HEK293T (cell line): ENCODE measurements at regions not wholly inside any gene's neighbourhood (a gene's known extent, or its start where the extent isn't known, plus 50 kb on each side); places are given as distances from the start of the nearest gene placed in this dataset.

Experiments used
- CTCF ChIA-PET: fragments of 350-600 bp; formaldehyde crosslinking; extraction: SDS; loops from one replicate; lab custom pipeline; 2021; ENCODE audit warnings: antibody characterized with exemption, inconsistent platforms; lab: Yijun Ruan, JAX
- POLR2A ChIA-PET: fragments of 350-600 bp; formaldehyde crosslinking; extraction: SDS; loops from one replicate; lab custom pipeline; 2020; ENCODE audit warnings: antibody characterized with exemption, inconsistent platforms; lab: Yijun Ruan, JAX
- DNase-seq: peaks from one replicate; pipeline ENCODE4 v3.0.0; 2012; ENCODE audit warnings: mixed read lengths; ENCODE audit errors: extremely low spot score
- ARNT ChIP-seq: fragments of 450-650 bp; IDR thresholded peaks from 2 replicates; pipeline ENCODE4 v1.6.1; 2017; ENCODE audit warnings: mild to moderate bottlenecking
- BHLHE40 ChIP-seq: fragments of 450-650 bp; IDR thresholded peaks from 2 replicates; pipeline ENCODE4 v1.6.1; 2016; ENCODE audit warnings: mild to moderate bottlenecking, moderate library complexity, borderline replicate concordance
- CTBP1 ChIP-seq: fragments of 450-650 bp; IDR thresholded peaks from 2 replicates; pipeline ENCODE4 v1.6.1; 2016; ENCODE audit warnings: borderline replicate concordance
- ELF4 ChIP-seq: fragments of 450-650 bp; IDR thresholded peaks from 2 replicates; pipeline ENCODE4 v1.6.1; 2017; ENCODE audit warnings: antibody characterized with exemption
- FOXA1 ChIP-seq: fragments of 450-650 bp; IDR thresholded peaks from 2 replicates; pipeline ENCODE4 v1.6.1; 2016; ENCODE audit warnings: mild to moderate bottlenecking
- FOXK2 ChIP-seq: fragments of 450-650 bp; IDR thresholded peaks from 2 replicates; pipeline ENCODE4 v1.6.1; 2016; ENCODE audit warnings: mild to moderate bottlenecking
- FOXM1 ChIP-seq: fragments of 450-650 bp; IDR thresholded peaks from 2 replicates; pipeline ENCODE4 v1.6.1; 2017; ENCODE audit warnings: mild to moderate bottlenecking, borderline replicate concordance
- HDGF ChIP-seq: fragments of 450-650 bp; IDR thresholded peaks from 2 replicates; pipeline ENCODE4 v1.6.1; 2017; ENCODE audit warnings: antibody characterized with exemption, borderline replicate concordance
- L3MBTL2 ChIP-seq: fragments of 450-650 bp; conservative IDR thresholded peaks from 2 replicates; pipeline ENCODE4 v1.6.1; 2016; ENCODE audit warnings: mild to moderate bottlenecking
- LEF1 ChIP-seq: fragments of 450-650 bp; IDR thresholded peaks from 2 replicates; pipeline ENCODE4 v1.6.1; 2017; ENCODE audit warnings: mild to moderate bottlenecking, borderline replicate concordance
- NFRKB ChIP-seq: fragments of 450-650 bp; IDR thresholded peaks from 2 replicates; pipeline ENCODE4 v1.6.1; 2016; ENCODE audit warnings: mild to moderate bottlenecking, moderate library complexity
- SP1 ChIP-seq: fragments of 450-650 bp; IDR thresholded peaks from 2 replicates; pipeline ENCODE4 v1.6.1; 2017
- SUZ12 ChIP-seq: fragments of 450-650 bp; IDR thresholded peaks from 2 replicates; pipeline ENCODE4 v1.6.1; 2016; ENCODE audit warnings: mild to moderate bottlenecking
- TARDBP ChIP-seq: fragments of 450-650 bp; IDR thresholded peaks from 2 replicates; pipeline ENCODE4 v1.6.1; 2016
- ZNF384 ChIP-seq: fragments of 450-650 bp; IDR thresholded peaks from 2 replicates; pipeline ENCODE4 v1.6.1; 2016
- TF ChIP-seq, protein P1 (sequence below): fragments of 450-650 bp; IDR thresholded peaks from 2 replicates; pipeline ENCODE4 v1.6.1; 2016

DNA sequence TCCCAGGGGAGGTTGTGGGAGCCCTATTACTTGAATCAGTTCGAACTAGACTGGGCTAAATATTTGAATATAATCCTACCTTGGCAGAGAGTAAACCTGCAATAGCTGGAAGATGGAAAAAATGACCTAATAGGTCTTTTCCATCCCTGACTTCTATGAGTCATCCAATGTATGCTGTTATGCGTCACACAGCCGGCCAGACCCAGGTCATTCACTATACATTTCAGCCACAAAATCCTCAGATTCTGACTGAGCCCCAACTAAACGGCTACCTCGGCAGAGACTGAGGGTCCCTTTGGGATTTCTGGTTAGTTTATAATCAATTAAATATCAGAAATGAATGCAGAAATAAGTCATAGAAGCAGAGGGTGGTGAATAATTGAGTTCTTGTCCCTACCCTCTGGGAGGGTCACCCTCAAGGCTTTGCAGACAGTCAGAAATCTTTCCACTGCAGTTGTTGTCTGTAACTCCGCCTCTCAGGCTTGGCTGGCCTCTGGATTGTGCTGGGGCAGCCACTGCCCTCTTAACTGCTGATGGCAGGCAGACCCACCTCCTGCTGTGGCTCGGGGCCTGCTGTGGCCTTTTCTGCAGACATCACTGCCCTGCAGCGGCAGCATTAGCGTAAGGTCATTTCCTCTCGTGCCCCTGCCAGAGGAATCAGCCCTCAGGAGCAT lies 240.5 kb downstream of the TGFB2 start:
- ChIA-PET POLR2A (no interaction called here), CTCF (interaction anchor here (0.9 kb wide), 1 partner anchor 9 kb away, joined by 3 read pairs; no protein-coding TSS in a partner anchor)
- peak; percentile 49 for DNase-seq
- TF ChIP-seq SUZ12 (no peak), FOXM1 (no peak), FOXK2 (no peak), L3MBTL2 (no peak), TARDBP (no peak), LEF1 (no peak), FOXA1 (no peak), CTBP1 (no peak), ARNT (no peak), SP1 (no peak), ZNF384 (no peak), HDGF (no peak), BHLHE40 (no peak), ELF4 (no peak), NFRKB (no peak)
- TF ChIP-seq, protein P1, sequence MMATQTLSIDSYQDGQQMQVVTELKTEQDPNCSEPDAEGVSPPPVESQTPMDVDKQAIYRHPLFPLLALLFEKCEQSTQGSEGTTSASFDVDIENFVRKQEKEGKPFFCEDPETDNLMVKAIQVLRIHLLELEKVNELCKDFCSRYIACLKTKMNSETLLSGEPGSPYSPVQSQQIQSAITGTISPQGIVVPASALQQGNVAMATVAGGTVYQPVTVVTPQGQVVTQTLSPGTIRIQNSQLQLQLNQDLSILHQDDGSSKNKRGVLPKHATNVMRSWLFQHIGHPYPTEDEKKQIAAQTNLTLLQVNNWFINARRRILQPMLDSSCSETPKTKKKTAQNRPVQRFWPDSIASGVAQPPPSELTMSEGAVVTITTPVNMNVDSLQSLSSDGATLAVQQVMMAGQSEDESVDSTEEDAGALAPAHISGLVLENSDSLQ: no peak

DNA sequence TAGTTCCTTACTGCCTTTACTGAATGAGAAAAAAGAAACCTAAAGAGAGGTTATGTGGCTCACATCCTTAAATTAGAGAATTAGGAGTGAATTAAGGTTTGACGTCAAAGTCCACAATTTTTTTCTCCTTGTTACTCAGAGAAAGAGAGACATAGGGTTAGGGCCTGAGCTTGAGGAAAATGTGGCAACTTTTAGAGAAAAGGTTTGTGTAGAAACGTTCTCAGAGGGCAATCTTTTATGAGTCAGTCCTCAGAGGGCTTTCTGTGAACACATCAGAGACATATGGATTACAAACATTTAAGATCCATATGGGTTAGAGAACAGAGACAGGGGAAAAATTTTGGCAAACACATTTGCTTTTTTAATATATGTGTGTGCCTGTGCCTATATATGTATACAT lies 242.8 kb downstream of the TGFB2 start:
- TF ChIP-seq ZNF384 (no peak), NFRKB (no peak), ARNT (no peak), BHLHE40 (no peak), FOXA1 (no peak), TARDBP (no peak), ELF4 (no peak), LEF1 (no peak), SP1 (no peak), CTBP1 (no peak), L3MBTL2 (no peak), FOXM1 (no peak), HDGF (no peak), FOXK2 (no peak)
- TF ChIP-seq, protein P1: no peak
- ChIA-PET POLR2A (interaction anchor here (1.0 kb wide), 1 partner anchor 58 kb away, joined by 3 read pairs; no protein-coding TSS in a partner anchor), CTCF (no interaction called here)
- no peak for DNase-seq

DNA sequence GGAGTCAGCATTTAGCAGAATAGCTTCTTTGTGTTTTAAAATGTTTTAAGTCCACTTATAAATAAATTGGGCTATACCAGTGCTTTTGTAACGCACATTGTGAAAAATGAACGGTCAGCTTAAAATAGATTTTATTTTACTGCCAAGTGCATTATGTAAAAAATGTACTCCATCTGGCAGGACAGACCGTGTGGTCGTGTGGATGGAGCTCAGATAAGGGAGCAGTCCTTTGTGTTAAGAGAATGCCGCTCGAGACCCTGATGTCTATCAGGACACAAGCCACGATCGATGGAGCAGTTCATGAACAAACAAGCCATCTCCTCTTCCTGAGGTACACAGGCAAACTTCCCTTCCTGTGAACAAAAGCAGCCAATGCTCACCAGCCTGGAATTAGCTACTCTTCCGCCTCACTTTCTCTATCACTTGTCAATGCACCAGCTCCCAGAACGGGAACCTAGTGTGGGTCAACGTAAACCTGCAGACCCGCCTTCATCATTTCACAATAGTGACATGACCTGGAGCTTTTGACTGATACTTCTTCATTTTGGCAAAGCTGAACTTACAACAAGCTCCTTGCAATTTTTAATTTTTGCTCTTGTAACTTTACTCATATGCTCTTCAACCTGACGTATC lies 243.5 kb downstream of the TGFB2 start:
- ChIA-PET POLR2A (interaction anchor here (1.0 kb wide), 1 partner anchor 59 kb away, joined by 3 read pairs; no protein-coding TSS in a partner anchor), CTCF (no interaction called here)
- TF ChIP-seq FOXA1: no peak
- no peak for TF ChIP-seq NFRKB
- no peak for DNase-seq

DNA sequence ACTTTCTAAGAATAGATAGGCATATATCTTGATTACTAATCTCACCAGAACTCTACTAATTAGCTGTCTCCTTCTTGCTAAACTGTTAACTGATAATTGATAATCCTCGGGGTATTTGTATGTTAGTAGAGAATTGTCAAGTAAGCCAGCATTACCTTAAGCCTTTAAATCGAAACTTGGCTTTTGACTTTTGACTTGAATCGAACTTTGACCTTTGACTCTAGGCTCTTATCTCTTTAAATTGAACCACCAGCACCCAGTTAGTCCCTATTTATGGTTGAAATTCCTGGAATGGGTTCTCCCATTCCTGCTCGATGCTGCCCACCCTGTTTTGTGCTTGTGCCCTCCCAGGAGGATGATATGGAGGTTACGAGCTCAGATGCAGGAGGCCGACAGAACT lies 244.4 kb downstream of the TGFB2 start:
- ChIA-PET POLR2A (no interaction called here), CTCF (interaction anchor here (0.7 kb wide), 1 partner anchor 102 kb away, joined by 3 read pairs; no protein-coding TSS in a partner anchor)
- TF ChIP-seq LEF1 (no peak), SUZ12 (no peak), CTBP1 (no peak), TARDBP (no peak), FOXK2 (no peak), BHLHE40 (no peak), NFRKB (no peak), FOXM1 (no peak)
- TF ChIP-seq, protein P1: no peak
- DNase-seq: no peak

DNA sequence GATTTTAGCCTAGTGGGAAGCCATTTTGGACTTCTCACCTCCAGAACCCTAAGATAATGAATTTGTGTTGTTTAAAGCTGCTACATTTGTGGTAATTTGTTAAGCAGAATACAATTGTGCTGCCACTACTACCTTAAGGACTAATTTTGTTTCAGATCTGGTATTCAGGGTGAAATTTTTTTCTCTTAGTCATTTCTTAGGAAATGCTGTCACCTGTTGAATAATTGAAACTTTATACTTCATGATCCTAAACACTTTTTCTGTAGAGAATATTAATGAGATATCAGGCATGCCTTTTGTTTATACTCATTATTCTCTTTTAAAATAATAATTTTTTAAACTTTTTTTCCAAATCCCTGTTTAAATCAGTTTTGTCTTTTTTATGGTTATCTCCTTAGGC lies 246.8 kb downstream of the TGFB2 start:
- POLR2A ChIA-PET: no interaction called here
- CTCF ChIA-PET: no interaction called here
- DNase-seq: no peak
- no peak for TF ChIP-seq HDGF
- TF ChIP-seq FOXK2: no peak
- TF ChIP-seq FOXA1: no peak
- no peak for TF ChIP-seq FOXM1
- TF ChIP-seq, protein P1: no peak
- no peak for TF ChIP-seq ELF4
- TF ChIP-seq SUZ12: no peak
- no peak for TF ChIP-seq BHLHE40
- TF ChIP-seq CTBP1: no peak
- no peak for TF ChIP-seq NFRKB
- no peak for TF ChIP-seq SP1
- TF ChIP-seq LEF1: no peak
- TF ChIP-seq L3MBTL2: no peak
- TF ChIP-seq ARNT: no peak
- no peak for TF ChIP-seq ZNF384
- no peak for TF ChIP-seq TARDBP
